Tibial artery (tissue), 4 donors: ENCODE measurements at regions not wholly inside any gene's neighbourhood (a gene's known extent, or its start where the extent isn't known, plus 50 kb on each side); places are given as distances from the start of the nearest gene placed in this dataset.

Source experiments
- DNase-seq, 2 donors: peaks; one replicate each; pipeline ENCODE4 v3.0.0-alpha.2; 2019
- H3K27ac ChIP-seq, 2 donors: fragments of 200-600 bp; sonication (generic) in 1 of 2; 1 replicate in 1 of 2; 2 replicates in 1 of 2; pipeline ENCODE4 v1.5.1; 2018 to 2019; ENCODE audit warnings: mild to moderate bottlenecking in 1 of 2
- H3K27me3 ChIP-seq, 2 donors: fragments of 200-600 bp; sonication (generic) in 1 of 2; one replicate each; pipeline versions ENCODE4 v1.5.1 to v1.6.0; 2016 to 2019
- H3K36me3 ChIP-seq, 3 donors: fragments of 200-600 bp; sonication (generic) in 2 of 3; one replicate each; pipeline ENCODE4 v1.5.1; 2016 to 2019; ENCODE audit warnings: mild to moderate bottlenecking in 2 of 3
- H3K4me1 ChIP-seq, 4 donors: fragments of 200-600 bp; sonication (generic) in 2 of 4; 1 replicate in 3 of 4; 2 replicates in 1 of 4; pipeline ENCODE4 v1.5.1; 2016 to 2019
- H3K4me3 ChIP-seq, 2 donors: fragments of 200-600 bp; sonication (generic) in 1 of 2; 1 replicate in 1 of 2; 2 replicates in 1 of 2; pipeline ENCODE4 v1.5.1; 2018 to 2019; ENCODE audit warnings: mild to moderate bottlenecking in 2 of 2
- H3K9me3 ChIP-seq, 3 donors: fragments of 200-600 bp; sonication (generic) in 1 of 3; one replicate each; pipeline ENCODE4 v1.5.1; 2016 to 2019
- CTCF ChIP-seq, 2 experiments: fragments of 200-600 bp in 1 of 2; fragments of 450-650 bp in 1 of 2; IDR thresholded peaks; one replicate each; pipeline ENCODE4 v1.5.1; 2017 to 2019; ENCODE audit warnings: antibody characterized with exemption in 2 of 2, mild to moderate bottlenecking in 1 of 2, moderate library complexity in 1 of 2
- intact Hi-C: fragments of 100-400 bp; cut with DNase I; formaldehyde crosslinking; loops from one replicate; pipeline ENCODE4 v1.15.0; 2023; ENCODE audit warnings: low total_unique reads

- H3K9me3 ChIP-seq: peaks cover 0 to 5% (median 0%) of the 10 kb centered on the region in 3 donors
Observed at GRCh38 chr10:21191512-21191911, 294.4 kb upstream of the NEBL start.

GRCh38 chr10:21184984-21185383 lies 287.9 kb upstream of the NEBL start:
- Histone ChIP-seq H3K36me3 (no peaks in the 10 kb centered on the region), H3K27ac (no peak overlapping the region), H3K9me3 (peaks cover 0 to 5% (median 0%) of the 10 kb centered on the region in 3 donors), H3K4me1 (no peaks in the 10 kb centered on the region), H3K27me3 (no peaks in the 10 kb centered on the region), H3K4me3 (no peak overlapping the region)
- intact Hi-C loops: no loop called here
- DNase-seq: no peak
- no peak for TF ChIP-seq CTCF (IDR thresholded peaks at IDR 0.05)

More at GRCh38 chr10:21191512-21191911, 294.4 kb upstream of the NEBL start:
- DNase-seq: no peak
- intact Hi-C loops: no loop called here
- TF ChIP-seq CTCF (IDR thresholded peaks at IDR 0.05): no peak
- Histone ChIP-seq H3K4me3 (no peak overlapping the region), H3K36me3 (no peaks in the 10 kb centered on the region), H3K4me1 (no peaks in the 10 kb centered on the region), H3K27ac (no peak overlapping the region), H3K27me3 (no peaks in the 10 kb centered on the region)

- intact Hi-C loops: no loop called here
- Histone ChIP-seq H3K27ac (no peak overlapping the region), H3K36me3 (no peaks in the 10 kb centered on the region), H3K4me1 (no peaks in the 10 kb centered on the region), H3K27me3 (no peaks in the 10 kb centered on the region), H3K4me3 (no peak overlapping the region), H3K9me3 (peaks cover 0 to 4% (median 0%) of the 10 kb centered on the region in 3 donors)
- TF ChIP-seq CTCF (IDR thresholded peaks at IDR 0.05): no peak
- DNase-seq: no peak
Observed at GRCh38 chr10:21184216-21184615, 287.1 kb upstream of the NEBL start.

GRCh38 chr10:21183025-21183424 lies 285.9 kb upstream of the NEBL start:
- intact Hi-C loops: no loop called here
- Histone ChIP-seq H3K27me3 (no peaks in the 10 kb centered on the region), H3K4me1 (no peaks in the 10 kb centered on the region), H3K9me3 (no peaks in the 10 kb centered on the region), H3K36me3 (no peaks in the 10 kb centered on the region), H3K4me3 (no peak overlapping the region), H3K27ac (no peak overlapping the region)
- DNase-seq: no peak
- TF ChIP-seq CTCF (IDR thresholded peaks at IDR 0.05): no peak

- Histone ChIP-seq H3K4me1 (no peaks in the 10 kb centered on the region), H3K27me3 (peaks cover 0 to 8% of the 10 kb centered on the region in 2 donors), H3K27ac (no peak overlapping the region), H3K36me3 (no peaks in the 10 kb centered on the region), H3K4me3 (no peak overlapping the region), H3K9me3 (no peaks in the 10 kb centered on the region)
- no peak for DNase-seq
- no peak for TF ChIP-seq CTCF (IDR thresholded peaks at IDR 0.05)
- intact Hi-C loops: no loop called here
Observed at GRCh38 chr10:21181451-21181850, 284.3 kb upstream of the NEBL start.

GRCh38 chr10:21180604-21181003 lies 283.5 kb upstream of the NEBL start:
- Histone ChIP-seq H3K36me3 (no peaks in the 10 kb centered on the region), H3K27me3 (peaks cover 0 to 11% of the 10 kb centered on the region in 2 donors), H3K4me1 (no peaks in the 10 kb centered on the region), H3K9me3 (no peaks in the 10 kb centered on the region), H3K27ac (no peak overlapping the region), H3K4me3 (no peak overlapping the region)
- DNase-seq: no peak
- intact Hi-C loops: no loop called here
- no peak for TF ChIP-seq CTCF (IDR thresholded peaks at IDR 0.05)
